ENCODE measurements at regions not wholly inside any gene's neighbourhood (a gene's known extent, or its start where the extent isn't known, plus 50 kb on each side); places are given as distances from the start of the nearest gene placed in this dataset.

DNA sequence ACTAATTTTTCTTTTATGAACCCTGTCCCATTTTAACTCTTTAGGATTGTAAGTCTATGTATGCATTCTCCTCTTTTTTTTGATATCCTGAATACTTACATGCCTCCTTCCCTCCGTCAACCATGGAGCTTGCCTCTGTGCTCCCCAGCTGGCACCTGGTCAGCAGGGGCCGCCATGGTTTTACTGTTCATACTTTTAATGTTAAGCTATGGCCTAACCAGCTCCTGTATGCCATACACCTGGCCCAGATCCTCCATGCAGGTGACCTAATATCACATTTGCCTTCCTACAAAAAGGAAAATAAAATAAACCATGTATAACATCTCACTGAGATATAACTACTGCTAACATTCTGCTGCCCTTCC is 283.1 kb upstream of the TRIB2 start:
- H3K36me3 Mint-ChIP-seq (ENCODE audit: insufficient read depth): no peaks in the 10 kb centered on the region
- DNase-seq (ENCODE audit: low spot score, unreplicated experiment): no peak
- no peaks in the 10 kb centered on the region for H3K9me3 Mint-ChIP-seq (ENCODE audit: low read depth)
- H3K4me3 Mint-ChIP-seq (ENCODE audit: low read depth): no peak overlapping the region
- TF ChIP-seq, protein P1, sequence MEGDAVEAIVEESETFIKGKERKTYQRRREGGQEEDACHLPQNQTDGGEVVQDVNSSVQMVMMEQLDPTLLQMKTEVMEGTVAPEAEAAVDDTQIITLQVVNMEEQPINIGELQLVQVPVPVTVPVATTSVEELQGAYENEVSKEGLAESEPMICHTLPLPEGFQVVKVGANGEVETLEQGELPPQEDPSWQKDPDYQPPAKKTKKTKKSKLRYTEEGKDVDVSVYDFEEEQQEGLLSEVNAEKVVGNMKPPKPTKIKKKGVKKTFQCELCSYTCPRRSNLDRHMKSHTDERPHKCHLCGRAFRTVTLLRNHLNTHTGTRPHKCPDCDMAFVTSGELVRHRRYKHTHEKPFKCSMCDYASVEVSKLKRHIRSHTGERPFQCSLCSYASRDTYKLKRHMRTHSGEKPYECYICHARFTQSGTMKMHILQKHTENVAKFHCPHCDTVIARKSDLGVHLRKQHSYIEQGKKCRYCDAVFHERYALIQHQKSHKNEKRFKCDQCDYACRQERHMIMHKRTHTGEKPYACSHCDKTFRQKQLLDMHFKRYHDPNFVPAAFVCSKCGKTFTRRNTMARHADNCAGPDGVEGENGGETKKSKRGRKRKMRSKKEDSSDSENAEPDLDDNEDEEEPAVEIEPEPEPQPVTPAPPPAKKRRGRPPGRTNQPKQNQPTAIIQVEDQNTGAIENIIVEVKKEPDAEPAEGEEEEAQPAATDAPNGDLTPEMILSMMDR (IDR thresholded peaks at IDR 0.05; ENCODE audit: unreplicated experiment): no peak
- peaks cover 30% of the 10 kb centered on the region for H3K27me3 Mint-ChIP-seq
- H3K4me1 Mint-ChIP-seq (ENCODE audit: low read depth): peaks cover under 1% of the 10 kb centered on the region
- no peak overlapping the region for H3K27ac Mint-ChIP-seq

DNA sequence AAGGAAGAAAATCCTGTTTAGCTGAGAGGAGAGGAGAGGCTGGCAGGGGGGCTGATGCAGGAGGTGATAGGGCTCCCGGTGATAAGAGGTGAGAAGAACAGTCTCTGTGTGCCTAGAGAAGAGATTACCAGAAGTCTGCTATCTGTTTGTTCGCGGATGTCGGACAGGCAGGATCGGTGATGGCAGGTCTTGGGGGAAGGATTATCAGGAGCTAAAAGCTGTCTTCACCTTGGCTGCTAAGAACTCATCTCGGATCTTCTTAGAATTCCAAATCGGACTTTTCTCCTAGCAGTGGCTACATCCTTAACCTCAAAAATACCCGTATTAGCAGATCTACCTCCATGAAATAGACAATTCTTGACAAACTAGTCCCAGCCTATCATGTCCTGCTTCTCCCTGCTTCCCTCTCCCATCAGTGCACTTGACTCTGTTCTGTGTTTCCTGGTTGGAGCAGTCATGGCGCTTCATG is 282.1 kb upstream of the TRIB2 start:
- Mint-ChIP-seq H3K27me3 (peaks cover 30% of the 10 kb centered on the region), H3K4me1 (ENCODE audit: low read depth) (no peaks in the 10 kb centered on the region), H3K36me3 (ENCODE audit: insufficient read depth) (no peaks in the 10 kb centered on the region), H3K9me3 (ENCODE audit: low read depth) (no peaks in the 10 kb centered on the region), H3K27ac (no peak overlapping the region), H3K4me3 (ENCODE audit: low read depth) (no peak overlapping the region)
- TF ChIP-seq, protein P1 (IDR thresholded peaks at IDR 0.05; ENCODE audit: unreplicated experiment): no peak
- DNase-seq (ENCODE audit: low spot score, unreplicated experiment): no peak

DNA sequence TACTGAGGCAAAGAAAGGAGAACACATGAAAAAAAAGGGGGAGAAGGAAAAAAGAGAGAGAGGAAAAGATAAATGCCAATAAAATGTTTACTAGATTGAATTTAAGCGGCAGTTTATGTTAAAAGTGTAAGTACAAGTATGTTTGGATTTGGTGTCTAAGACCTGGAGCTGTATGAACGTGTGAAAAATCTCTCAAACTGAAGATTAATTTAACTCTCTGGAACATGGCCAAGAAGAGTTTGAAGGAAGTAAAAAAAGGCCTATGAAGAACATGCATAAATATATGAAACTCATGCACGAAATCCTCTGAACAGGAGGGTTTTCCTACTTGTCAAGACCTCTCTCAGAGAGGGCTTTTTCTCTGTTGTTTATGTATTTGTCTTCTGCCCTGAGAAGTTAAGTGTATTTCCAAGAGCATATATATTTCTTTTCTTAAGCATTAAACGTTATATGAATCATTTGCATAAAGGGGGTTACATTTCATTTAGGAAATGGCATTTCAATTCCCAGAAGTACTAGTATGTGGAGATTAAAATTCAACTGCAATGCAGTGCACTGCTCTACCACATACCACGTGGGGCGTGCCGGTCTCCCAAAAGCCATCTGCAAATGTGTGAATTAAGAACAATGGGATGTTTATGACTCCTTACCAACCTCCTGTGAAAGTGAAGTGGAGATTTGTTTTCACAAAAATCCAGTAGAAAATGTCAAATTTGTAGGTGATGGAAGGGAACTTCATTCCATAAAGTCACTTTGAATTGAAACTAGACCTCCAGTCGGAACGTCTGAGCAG is 281.1 kb upstream of the TRIB2 start:
- no peak overlapping the region for H3K27ac Mint-ChIP-seq
- no peaks in the 10 kb centered on the region for H3K4me1 Mint-ChIP-seq (ENCODE audit: low read depth)
- peaks cover 31% of the 10 kb centered on the region for H3K27me3 Mint-ChIP-seq
- DNase-seq (ENCODE audit: low spot score, unreplicated experiment): no peak
- no peaks in the 10 kb centered on the region for H3K36me3 Mint-ChIP-seq (ENCODE audit: insufficient read depth)
- TF ChIP-seq, protein P1 (IDR thresholded peaks at IDR 0.05; ENCODE audit: unreplicated experiment): no peak
- no peak overlapping the region for H3K4me3 Mint-ChIP-seq (ENCODE audit: low read depth)
- no peaks in the 10 kb centered on the region for H3K9me3 Mint-ChIP-seq (ENCODE audit: low read depth)

DNA sequence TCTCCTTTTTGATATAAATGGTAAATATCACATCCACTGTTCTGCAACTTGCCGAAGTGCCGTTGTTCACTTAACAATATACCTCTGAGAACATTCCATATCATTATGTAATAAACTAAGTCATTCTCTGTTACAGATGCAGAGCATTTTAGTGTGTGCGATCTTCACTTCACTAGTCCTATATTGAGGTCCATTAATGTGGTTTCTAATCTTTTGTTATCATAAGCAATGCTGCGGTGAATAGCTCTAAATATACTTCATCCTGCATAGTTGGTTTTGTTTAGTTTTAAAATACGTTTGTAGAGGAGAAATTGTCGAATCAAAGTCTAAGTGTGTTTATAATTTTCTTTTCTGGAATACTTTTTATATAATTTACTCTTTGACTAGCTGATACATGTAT is 280.3 kb upstream of the TRIB2 start:
- Mint-ChIP-seq H3K4me1 (ENCODE audit: low read depth) (no peaks in the 10 kb centered on the region), H3K27me3 (peaks cover 32% of the 10 kb centered on the region), H3K9me3 (ENCODE audit: low read depth) (no peaks in the 10 kb centered on the region), H3K4me3 (ENCODE audit: low read depth) (no peak overlapping the region), H3K27ac (no peak overlapping the region), H3K36me3 (ENCODE audit: insufficient read depth) (no peaks in the 10 kb centered on the region)
- no peak for DNase-seq (ENCODE audit: low spot score, unreplicated experiment)
- TF ChIP-seq, protein P1 (IDR thresholded peaks at IDR 0.05; ENCODE audit: unreplicated experiment): no peak

DNA sequence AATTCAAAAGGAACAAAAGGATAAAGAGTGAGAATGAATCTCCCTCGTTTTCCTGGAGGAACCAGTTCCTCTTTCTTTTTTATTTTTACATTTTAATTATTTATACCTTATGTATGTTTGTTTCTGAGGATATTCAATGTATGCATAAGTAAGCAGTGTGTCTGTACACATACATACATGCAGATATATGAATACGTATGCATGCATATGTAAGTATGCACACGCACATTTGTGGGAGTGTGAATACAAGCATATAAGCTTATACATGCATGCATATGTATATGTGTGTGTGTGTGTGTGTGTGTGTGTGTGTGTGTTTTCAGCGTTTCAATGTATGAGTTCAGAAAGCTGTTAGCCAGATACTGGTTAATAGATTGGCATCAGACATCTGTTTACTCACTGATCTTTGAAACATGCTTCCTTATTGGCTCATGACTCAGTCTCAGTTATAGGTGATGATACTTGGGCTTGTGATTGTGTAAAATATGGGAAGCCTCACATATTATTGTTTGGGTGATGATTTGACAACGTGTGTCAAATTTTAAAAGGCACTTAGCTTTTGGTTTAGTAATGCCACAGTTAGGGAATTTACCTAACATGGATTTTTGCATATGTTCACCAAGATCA is 279.7 kb upstream of the TRIB2 start:
- H3K36me3 Mint-ChIP-seq (ENCODE audit: insufficient read depth): no peaks in the 10 kb centered on the region
- TF ChIP-seq, protein P1 (IDR thresholded peaks at IDR 0.05; ENCODE audit: unreplicated experiment): no peak
- H3K4me3 Mint-ChIP-seq (ENCODE audit: low read depth): no peak overlapping the region
- peaks cover 36% of the 10 kb centered on the region for H3K27me3 Mint-ChIP-seq
- no peak overlapping the region for H3K27ac Mint-ChIP-seq
- no peak for DNase-seq (ENCODE audit: low spot score, unreplicated experiment)
- H3K9me3 Mint-ChIP-seq (ENCODE audit: low read depth): no peaks in the 10 kb centered on the region
- peaks cover 2% of the 10 kb centered on the region for H3K4me1 Mint-ChIP-seq (ENCODE audit: low read depth)

All from progenitor cell of endocrine pancreas (in vitro differentiated cells).